ENCODE measurements at regions not wholly inside any gene's neighbourhood (a gene's known extent, or its start where the extent isn't known, plus 50 kb on each side); places are given as distances from the start of the nearest gene placed in this dataset.

- H2AFZ ChIP-seq (ENCODE audit: low read length), result no peak overlapping the region
- H3K4me1 ChIP-seq (ENCODE audit: insufficient read depth, low read length), result peaks cover 11% of the 10 kb centered on the region
- no peaks in the 10 kb centered on the region for H3K27me3 ChIP-seq (ENCODE audit: insufficient read depth, low read length)
- TF ChIP-seq CTCF (IDR thresholded peaks at IDR 0.05; ENCODE audit: extremely low read depth, low read depth, low read length), result no peak
- no peak overlapping the region for H3K4me2 ChIP-seq (ENCODE audit: insufficient read depth, low read length)
- H3K27ac ChIP-seq (ENCODE audit: low read depth, low read length), result no peak overlapping the region
- no peaks in the 10 kb centered on the region for H4K20me1 ChIP-seq (ENCODE audit: insufficient read depth, low read length)
- DNase-seq (ENCODE audit: insufficient read length, low spot score, missing footprints), result no peak
- H3K4me3 ChIP-seq (ENCODE audit: insufficient read depth, low read length), result no peak overlapping the region
- no peaks in the 10 kb centered on the region for H3K9me3 ChIP-seq (ENCODE audit: low read depth, low read length)
- H3K36me3 ChIP-seq (ENCODE audit: insufficient read depth, low read length), result no peaks in the 10 kb centered on the region
- H3K79me2 ChIP-seq (ENCODE audit: insufficient read depth, low read length), result no peaks in the 10 kb centered on the region
Measured at GRCh38 chr4:141580523-141580922, 55.9 kb upstream of the IL15 start.
